ENCODE measurements at regions not wholly inside any gene's neighbourhood (a gene's known extent, or its start where the extent isn't known, plus 50 kb on each side); places are given as distances from the start of the nearest gene placed in this dataset.

DNA sequence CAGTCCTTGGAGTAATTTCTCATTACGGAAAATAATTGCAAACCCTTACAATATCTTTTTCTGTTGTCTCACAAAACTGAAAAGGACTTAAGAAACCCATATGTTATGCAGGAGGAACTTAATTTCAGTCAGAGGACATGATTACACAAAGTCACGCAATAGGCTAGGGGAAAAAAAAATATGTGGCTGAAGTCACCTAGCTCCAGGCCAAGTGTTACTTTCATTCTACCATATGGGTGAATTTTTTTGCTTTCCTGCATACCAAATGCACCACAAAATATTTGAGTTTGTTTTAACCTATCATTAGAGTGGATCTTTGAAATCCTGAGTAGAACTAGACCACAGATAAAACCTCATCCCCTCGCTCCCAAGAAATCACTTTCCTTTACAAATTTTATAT, 523.5 kb downstream of the CAAP1 start:
- in situ Hi-C loops (cut with HindIII; ENCODE audit: low pct_ligation_motif_present, low pct_unique_long_range_greater_than_20kb, low sequenced_read_pairs), result no loop called here
- DNase-seq, result no peak

- in situ Hi-C loops (cut with HindIII; ENCODE audit: low pct_ligation_motif_present, low pct_unique_long_range_greater_than_20kb, low sequenced_read_pairs), result no loop called here
Measured at GRCh38 chr9:26368241-26368640, 524.4 kb downstream of the CAAP1 start.

GRCh38 chr9:26361010-26361409, 531.6 kb downstream of the CAAP1 start:
- no peak for DNase-seq
- in situ Hi-C loops (cut with HindIII; ENCODE audit: low pct_ligation_motif_present, low pct_unique_long_range_greater_than_20kb, low sequenced_read_pairs), result no loop called here

More at GRCh38 chr9:26368241-26368640, 524.4 kb downstream of the CAAP1 start:
- DNase-seq, result no peak

DNA sequence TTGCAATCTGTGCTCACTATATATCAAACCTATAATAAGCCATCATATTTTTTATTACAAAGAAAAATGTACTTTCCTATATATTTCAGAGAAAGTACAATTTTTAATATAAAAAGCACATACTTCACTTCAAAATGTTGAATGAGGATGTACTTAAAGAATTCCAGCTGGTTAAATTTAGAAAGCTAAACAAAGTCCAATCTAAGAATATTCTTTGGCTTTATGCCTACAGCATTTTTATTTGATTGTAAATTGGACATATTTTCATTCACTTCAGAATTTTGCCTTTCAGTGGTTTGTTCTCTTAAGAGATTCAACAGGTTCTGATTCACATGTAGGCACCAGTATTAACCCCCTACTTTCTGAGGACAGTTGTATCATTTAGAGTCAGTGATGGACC, 533.8 kb downstream of the CAAP1 start:
- DNase-seq, result no peak
- in situ Hi-C loops (cut with HindIII; ENCODE audit: low pct_ligation_motif_present, low pct_unique_long_range_greater_than_20kb, low sequenced_read_pairs), result no loop called here

- no peak for DNase-seq
- in situ Hi-C loops (cut with HindIII; ENCODE audit: low pct_ligation_motif_present, low pct_unique_long_range_greater_than_20kb, low sequenced_read_pairs), result no loop called here
Measured at GRCh38 chr9:26357803-26358344, 534.7 kb downstream of the CAAP1 start.

GRCh38 chr9:26356491-26356890, 536.1 kb downstream of the CAAP1 start:
- peak; percentile 6 for DNase-seq
- in situ Hi-C loops (cut with HindIII; ENCODE audit: low pct_ligation_motif_present, low pct_unique_long_range_greater_than_20kb, low sequenced_read_pairs), result no loop called here

DNA sequence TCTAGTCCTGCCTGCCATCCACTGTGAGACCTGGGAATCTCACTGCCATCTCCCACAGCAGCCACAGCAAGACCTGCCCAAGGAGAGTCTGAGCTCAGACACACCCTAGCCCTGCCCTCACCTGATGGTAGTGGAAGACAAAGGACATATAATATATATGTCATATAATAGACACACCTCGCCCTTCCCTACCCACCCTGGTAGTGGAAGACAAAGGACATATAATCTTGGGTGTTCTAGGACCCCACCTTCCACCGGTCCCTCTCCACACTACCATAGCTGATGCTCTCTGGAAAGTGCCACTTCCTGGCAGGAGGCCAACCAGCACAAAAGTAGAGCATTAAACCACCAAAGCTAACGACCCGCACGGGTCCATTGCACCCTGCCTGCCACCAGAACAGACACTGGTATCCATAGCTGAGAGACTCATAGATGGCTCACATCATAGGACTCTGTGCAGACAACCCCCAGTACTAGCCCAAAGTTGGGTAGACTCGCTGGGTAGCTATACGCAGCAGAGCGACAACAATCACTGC, 545.6 kb downstream of the CAAP1 start:
- in situ Hi-C loops (cut with HindIII; ENCODE audit: low pct_ligation_motif_present, low pct_unique_long_range_greater_than_20kb, low sequenced_read_pairs), result loop anchor here (25.0 kb wide), 1 partner anchor 385 kb away; no protein-coding TSS in a partner anchor
- DNase-seq, result no peak

GRCh38 chr9:26341545-26341944, 551.1 kb downstream of the CAAP1 start:
- DNase-seq, result no peak
- in situ Hi-C loops (cut with HindIII; ENCODE audit: low pct_ligation_motif_present, low pct_unique_long_range_greater_than_20kb, low sequenced_read_pairs), result loop anchor here (25.0 kb wide), 1 partner anchor 379 kb away; no protein-coding TSS in a partner anchor

GRCh38 chr9:26339796-26340195, 552.8 kb downstream of the CAAP1 start:
- no peak for DNase-seq
- in situ Hi-C loops (cut with HindIII; ENCODE audit: low pct_ligation_motif_present, low pct_unique_long_range_greater_than_20kb, low sequenced_read_pairs), result loop anchor here (25.0 kb wide), 1 partner anchor 377 kb away; no protein-coding TSS in a partner anchor

DNA sequence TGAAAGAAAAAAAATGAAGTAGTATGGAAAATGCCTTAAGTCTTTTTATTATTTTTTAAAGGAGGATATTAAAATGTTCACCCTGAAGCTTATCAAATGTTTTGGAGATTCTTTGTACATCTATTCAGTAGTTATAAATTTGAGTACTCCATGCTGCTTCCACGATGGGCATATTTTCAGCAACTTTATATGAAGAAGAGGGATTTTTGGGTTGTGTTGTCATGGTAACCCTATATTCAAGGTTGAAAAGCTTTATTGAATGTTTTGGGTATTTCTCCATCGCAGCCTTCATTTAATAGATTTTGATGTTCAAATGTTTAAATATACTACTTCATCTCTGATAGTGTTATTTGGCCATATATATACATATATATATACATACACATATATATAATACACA, 557.5 kb downstream of the CAAP1 start:
- in situ Hi-C loops (cut with HindIII; ENCODE audit: low pct_ligation_motif_present, low pct_unique_long_range_greater_than_20kb, low sequenced_read_pairs), result loop anchor here (25.0 kb wide), 1 partner anchor 373 kb away; no protein-coding TSS in a partner anchor
- DNase-seq, result no peak

GRCh38 chr9:26334706-26335105, 557.9 kb downstream of the CAAP1 start:
- DNase-seq, result no peak
- in situ Hi-C loops (cut with HindIII; ENCODE audit: low pct_ligation_motif_present, low pct_unique_long_range_greater_than_20kb, low sequenced_read_pairs), result loop anchor here (25.0 kb wide), 1 partner anchor 372 kb away; no protein-coding TSS in a partner anchor

GRCh38 chr9:26331223-26331622, 561.4 kb downstream of the CAAP1 start:
- no peak for DNase-seq
- in situ Hi-C loops (cut with HindIII; ENCODE audit: low pct_ligation_motif_present, low pct_unique_long_range_greater_than_20kb, low sequenced_read_pairs), result loop anchor here (25.0 kb wide), 1 partner anchor 369 kb away; no protein-coding TSS in a partner anchor

DNA sequence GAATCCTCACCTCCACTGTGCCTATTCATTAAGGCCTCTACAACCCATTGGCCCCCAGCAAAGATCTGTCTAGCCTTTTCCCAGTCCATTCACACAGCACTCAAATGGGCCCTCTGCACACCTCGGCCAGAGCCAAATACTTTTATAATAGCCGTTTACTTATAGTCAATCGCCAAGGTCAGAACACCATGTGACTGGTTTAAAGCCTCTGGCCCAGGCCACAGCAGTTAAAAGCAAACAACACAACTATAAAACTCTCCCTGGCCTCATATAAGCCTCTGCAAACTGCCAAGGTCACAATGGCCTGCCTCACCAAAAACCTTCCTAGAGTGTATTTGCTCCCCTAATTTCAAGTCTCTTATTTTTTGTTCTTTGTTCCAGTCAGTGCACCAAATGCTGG, 562.6 kb downstream of the CAAP1 start:
- no peak for DNase-seq
- in situ Hi-C loops (cut with HindIII; ENCODE audit: low pct_ligation_motif_present, low pct_unique_long_range_greater_than_20kb, low sequenced_read_pairs), result loop anchor here (25.0 kb wide), 1 partner anchor 368 kb away; no protein-coding TSS in a partner anchor

DNA sequence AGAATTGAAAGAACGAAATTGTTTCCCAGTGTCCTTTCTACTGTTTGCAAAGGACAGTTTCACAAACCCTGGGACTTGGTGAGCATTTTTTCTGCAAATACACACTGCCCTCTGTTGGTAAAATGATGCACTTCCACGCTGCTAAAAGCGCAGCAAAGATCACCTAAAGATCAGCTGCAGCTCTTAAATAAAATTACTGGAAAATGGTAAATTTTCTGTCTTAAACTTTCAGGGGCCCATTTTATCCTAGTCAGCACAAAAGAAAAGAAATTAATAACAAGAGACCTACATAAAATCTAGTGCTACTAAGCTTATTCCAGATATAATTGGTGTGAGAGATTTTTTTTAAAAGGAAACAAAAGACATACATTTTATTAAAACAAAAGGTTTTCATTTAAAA, 566.0 kb downstream of the CAAP1 start:
- in situ Hi-C loops (cut with HindIII; ENCODE audit: low pct_ligation_motif_present, low pct_unique_long_range_greater_than_20kb, low sequenced_read_pairs), result loop anchor here (25.0 kb wide), 1 partner anchor 364 kb away; no protein-coding TSS in a partner anchor
- DNase-seq, result peak; percentile 74

DNA sequence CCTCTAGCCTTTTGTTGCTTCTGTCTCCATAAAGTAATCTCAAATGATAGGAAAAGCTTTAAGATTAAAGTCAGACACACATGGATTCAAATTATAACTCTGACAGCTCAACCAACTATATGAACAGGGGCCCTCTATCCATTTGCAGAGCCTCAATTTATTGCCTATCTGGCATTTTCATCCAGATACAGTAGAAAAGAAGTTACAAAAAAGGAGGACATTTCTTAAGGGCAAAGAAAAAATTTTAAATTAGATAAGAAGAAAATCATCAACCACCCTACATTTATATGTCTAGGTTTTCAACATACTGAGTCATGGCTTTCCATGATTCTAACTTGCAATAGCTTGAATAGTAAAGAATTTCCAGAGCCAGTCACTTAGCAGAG, 567.2 kb downstream of the CAAP1 start:
- in situ Hi-C loops (cut with HindIII; ENCODE audit: low pct_ligation_motif_present, low pct_unique_long_range_greater_than_20kb, low sequenced_read_pairs), result loop anchor here (25.0 kb wide), 1 partner anchor 363 kb away; no protein-coding TSS in a partner anchor
- no peak for DNase-seq

DNA sequence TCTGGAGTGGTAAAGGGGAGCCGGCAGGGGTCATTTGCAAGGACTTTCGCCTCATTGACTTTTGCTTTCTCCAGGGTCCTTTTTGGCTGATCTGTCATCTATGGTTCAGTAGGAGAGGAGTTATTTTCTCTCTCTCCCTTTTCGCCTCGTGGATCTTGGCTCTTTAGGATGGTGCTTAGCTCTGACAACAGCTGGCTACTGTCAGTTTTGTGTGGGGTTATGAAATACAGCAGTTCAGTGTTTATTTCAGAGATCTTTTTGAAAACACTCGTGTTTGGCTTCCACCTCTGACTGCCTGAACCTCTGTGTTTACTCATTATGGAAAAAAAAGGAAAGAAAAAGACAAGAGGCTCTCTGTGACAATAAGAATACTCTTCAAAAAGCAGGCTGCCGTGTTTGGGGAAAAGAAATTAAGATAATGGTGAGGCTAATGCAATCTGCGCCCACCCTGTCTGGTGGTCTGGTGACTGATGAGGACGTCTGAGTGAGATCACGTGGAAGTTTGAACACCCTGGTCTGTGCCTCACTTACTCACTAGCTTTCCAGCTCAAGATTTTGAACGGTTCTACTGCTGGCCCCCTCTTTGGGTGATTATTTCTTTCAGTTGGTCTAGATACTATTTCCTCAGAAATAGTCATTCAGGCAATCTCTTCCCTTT, 567.7 kb downstream of the CAAP1 start:
- no peak for DNase-seq
- in situ Hi-C loops (cut with HindIII; ENCODE audit: low pct_ligation_motif_present, low pct_unique_long_range_greater_than_20kb, low sequenced_read_pairs), result loop anchor here (25.0 kb wide), 1 partner anchor 363 kb away; no protein-coding TSS in a partner anchor

DNA sequence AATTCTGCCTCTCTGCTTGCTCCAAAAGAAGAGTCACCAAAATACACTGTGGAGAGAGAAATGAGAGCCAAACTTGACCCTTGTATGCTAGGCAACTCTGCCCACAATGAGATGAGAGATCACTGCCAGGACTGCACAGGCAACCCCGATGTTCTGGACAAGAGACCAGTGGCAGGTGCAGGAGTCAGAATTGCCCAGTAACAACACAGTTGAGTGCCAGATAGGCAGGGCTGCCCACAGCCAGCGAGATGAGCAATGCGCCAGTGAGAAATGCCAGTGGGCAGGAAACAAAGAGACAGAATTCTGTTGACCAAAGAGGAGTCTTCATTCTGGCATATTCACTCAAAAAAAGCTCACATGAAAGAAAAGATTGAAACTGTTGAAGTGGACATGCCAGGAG, 570.7 kb downstream of the CAAP1 start:
- DNase-seq, result no peak
- in situ Hi-C loops (cut with HindIII; ENCODE audit: low pct_ligation_motif_present, low pct_unique_long_range_greater_than_20kb, low sequenced_read_pairs), result no loop called here

DNA sequence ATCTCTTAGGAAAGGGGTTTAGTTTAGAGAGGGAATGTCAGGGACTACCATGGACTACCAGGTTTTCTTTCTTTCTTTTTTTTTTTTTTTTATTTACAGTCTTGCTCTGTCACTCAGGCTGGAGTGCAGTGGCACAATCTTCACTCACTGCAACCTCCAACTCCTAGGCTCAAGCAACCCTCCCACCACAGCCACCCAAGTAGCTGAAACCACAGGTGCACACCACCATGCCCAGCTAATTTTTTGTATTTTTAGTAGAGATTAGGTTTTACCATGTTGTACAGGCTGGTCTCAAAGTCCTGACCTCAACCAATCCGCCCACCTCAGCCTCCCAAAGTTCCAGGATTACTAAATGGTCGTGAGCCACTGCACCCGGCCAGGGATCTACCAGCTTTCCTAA, 572.7 kb downstream of the CAAP1 start:
- in situ Hi-C loops (cut with HindIII; ENCODE audit: low pct_ligation_motif_present, low pct_unique_long_range_greater_than_20kb, low sequenced_read_pairs), result no loop called here
- no peak for DNase-seq

GRCh38 chr9:26313108-26313507, 579.5 kb downstream of the CAAP1 start:
- DNase-seq, result no peak
- in situ Hi-C loops (cut with HindIII; ENCODE audit: low pct_ligation_motif_present, low pct_unique_long_range_greater_than_20kb, low sequenced_read_pairs), result no loop called here
